ENCODE measurements at regions not wholly inside any gene's neighbourhood (a gene's known extent, or its start where the extent isn't known, plus 50 kb on each side); places are given as distances from the start of the nearest gene placed in this dataset.

DNA sequence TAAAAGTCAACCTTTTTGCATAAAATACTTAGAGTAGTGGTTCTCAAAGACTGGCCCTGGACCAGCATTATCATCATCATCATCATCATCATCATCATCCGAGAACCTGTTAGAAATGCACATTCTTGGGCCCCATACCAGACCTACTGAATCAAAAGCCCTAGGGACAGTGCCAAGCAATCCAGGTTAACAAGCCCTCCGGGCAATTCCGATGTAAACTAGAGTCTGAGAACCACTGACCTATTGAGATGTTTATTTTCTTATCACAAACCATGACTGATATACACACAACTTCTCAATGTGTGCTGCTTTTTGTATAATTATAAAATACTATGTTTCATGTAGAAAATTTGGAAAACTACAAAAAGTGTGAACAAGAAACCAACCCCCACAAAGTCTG is 133.4 kb upstream of the GATB start:
- TF ChIP-seq SIN3A (IDR thresholded peaks at IDR 0.05; ENCODE audit: borderline replicate concordance, insufficient read depth, low read length) (no peak), POLR2AphosphoS5 (IDR thresholded peaks at IDR 0.05; ENCODE audit: low read depth, low read length) (no peak), TAF1 (IDR thresholded peaks at IDR 0.05; ENCODE audit: borderline replicate concordance, insufficient read depth, low read length) (no peak)

DNA sequence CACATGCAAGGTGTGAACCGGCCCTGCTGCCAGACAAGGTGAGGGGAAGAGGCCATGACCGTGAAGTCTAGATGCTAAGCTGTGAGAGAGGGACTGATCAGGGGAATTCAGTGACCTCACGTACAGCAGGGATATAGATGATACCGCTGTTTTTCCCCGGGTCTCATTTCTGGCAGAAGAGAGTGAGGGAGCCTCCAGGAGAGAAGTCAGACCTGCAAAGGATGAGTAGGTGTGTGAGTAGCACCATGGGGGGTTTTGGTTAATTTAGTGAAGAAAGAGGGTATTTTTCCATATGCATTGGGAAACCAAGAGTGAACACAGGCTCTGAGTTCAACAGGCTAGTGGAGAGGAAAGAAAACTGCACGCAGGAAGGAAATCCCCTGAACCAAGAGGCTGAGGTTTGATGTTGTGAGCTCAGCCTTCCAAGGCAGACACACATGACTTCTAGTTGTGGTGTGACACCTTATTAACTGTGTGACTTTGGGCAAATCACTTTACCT is 127.6 kb upstream of the GATB start:
- TF ChIP-seq SIN3A (IDR thresholded peaks at IDR 0.05; ENCODE audit: borderline replicate concordance, insufficient read depth, low read length) = no peak
- no peak for TF ChIP-seq POLR2AphosphoS5 (IDR thresholded peaks at IDR 0.05; ENCODE audit: low read depth, low read length)
- TF ChIP-seq FOXP2 (optimal IDR thresholded peaks at IDR 0.05; ENCODE audit: borderline replicate concordance, extremely low read depth, extremely low read length, insufficient read depth) = no peak
- TF ChIP-seq TAF1 (IDR thresholded peaks at IDR 0.05; ENCODE audit: borderline replicate concordance, insufficient read depth, low read length) = no peak
- TF ChIP-seq, protein P1, sequence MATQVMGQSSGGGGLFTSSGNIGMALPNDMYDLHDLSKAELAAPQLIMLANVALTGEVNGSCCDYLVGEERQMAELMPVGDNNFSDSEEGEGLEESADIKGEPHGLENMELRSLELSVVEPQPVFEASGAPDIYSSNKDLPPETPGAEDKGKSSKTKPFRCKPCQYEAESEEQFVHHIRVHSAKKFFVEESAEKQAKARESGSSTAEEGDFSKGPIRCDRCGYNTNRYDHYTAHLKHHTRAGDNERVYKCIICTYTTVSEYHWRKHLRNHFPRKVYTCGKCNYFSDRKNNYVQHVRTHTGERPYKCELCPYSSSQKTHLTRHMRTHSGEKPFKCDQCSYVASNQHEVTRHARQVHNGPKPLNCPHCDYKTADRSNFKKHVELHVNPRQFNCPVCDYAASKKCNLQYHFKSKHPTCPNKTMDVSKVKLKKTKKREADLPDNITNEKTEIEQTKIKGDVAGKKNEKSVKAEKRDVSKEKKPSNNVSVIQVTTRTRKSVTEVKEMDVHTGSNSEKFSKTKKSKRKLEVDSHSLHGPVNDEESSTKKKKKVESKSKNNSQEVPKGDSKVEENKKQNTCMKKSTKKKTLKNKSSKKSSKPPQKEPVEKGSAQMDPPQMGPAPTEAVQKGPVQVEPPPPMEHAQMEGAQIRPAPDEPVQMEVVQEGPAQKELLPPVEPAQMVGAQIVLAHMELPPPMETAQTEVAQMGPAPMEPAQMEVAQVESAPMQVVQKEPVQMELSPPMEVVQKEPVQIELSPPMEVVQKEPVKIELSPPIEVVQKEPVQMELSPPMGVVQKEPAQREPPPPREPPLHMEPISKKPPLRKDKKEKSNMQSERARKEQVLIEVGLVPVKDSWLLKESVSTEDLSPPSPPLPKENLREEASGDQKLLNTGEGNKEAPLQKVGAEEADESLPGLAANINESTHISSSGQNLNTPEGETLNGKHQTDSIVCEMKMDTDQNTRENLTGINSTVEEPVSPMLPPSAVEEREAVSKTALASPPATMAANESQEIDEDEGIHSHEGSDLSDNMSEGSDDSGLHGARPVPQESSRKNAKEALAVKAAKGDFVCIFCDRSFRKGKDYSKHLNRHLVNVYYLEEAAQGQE (IDR thresholded peaks at IDR 0.05; ENCODE audit: insufficient read depth in 1 of 2, low read depth in 2 of 2, low read length in 2 of 2) = no peak

DNA sequence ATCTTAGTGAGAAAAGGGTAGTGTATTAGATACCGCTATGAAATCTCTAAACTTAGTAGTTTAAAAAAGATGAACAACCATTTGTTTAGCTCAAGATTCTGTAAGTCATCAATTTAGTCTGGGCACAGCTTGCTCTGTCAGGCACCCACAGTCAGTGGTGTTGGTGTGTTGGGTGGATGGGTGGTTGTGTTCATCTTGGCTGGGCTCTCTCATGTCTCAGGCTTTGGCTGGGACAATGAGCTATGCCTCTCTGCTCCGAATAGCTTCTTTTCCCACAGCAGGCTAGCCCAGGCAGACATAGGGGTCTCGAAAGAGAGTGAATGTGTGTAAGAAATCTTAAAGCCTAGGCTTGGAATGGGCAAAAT is 127.0 kb upstream of the GATB start:
- no peak for TF ChIP-seq FOXP2 (optimal IDR thresholded peaks at IDR 0.05; ENCODE audit: borderline replicate concordance, extremely low read depth, extremely low read length, insufficient read depth)
- TF ChIP-seq TAF1 (IDR thresholded peaks at IDR 0.05; ENCODE audit: borderline replicate concordance, insufficient read depth, low read length) = no peak
- TF ChIP-seq, protein P1 (IDR thresholded peaks at IDR 0.05; ENCODE audit: insufficient read depth in 1 of 2, low read depth in 2 of 2, low read length in 2 of 2) = no peak
- TF ChIP-seq SIN3A (IDR thresholded peaks at IDR 0.05; ENCODE audit: borderline replicate concordance, insufficient read depth, low read length) = no peak
- TF ChIP-seq POLR2AphosphoS5 (IDR thresholded peaks at IDR 0.05; ENCODE audit: low read depth, low read length) = no peak

DNA sequence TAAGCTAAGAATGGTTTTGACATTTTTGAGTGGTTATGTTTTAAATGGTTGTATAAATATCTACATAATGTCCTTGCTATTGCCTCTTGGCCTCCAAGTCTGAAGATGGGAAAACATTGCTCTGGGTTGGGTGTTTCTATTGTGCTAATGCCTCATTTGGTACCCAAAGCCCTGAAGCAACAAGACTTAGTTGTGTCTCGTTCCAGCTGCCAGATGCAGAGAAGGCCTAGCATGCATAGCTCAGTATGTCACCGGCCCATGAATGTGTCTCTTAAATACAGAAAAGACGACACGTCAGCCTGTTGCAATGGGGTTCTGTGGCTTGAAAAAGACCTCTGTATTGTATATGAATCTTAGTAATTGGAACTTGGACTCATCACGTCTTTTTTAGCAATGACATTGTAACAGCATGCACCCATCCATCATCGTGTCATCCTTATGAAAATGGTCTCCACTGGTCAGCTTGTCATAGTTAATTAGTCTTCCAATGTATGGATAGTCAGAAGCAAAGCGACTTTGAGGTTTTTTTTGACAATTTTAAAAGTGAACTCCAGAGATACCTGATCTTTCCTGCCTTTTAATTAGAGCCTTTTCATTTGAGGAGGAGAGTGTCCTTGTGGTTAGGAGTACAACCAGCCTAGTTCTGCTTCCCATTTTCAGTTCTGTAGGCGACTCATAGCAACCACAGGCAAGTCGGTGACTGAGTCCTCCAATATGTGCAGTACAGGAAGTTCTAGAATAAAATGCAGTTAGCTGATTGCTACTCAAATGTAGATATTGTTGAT is 126.4 kb upstream of the GATB start:
- TF ChIP-seq SIN3A (IDR thresholded peaks at IDR 0.05; ENCODE audit: borderline replicate concordance, insufficient read depth, low read length) = no peak
- TF ChIP-seq FOXP2 (optimal IDR thresholded peaks at IDR 0.05; ENCODE audit: borderline replicate concordance, extremely low read depth, extremely low read length, insufficient read depth) = no peak
- TF ChIP-seq TAF1 (IDR thresholded peaks at IDR 0.05; ENCODE audit: borderline replicate concordance, insufficient read depth, low read length) = no peak
- no peak for TF ChIP-seq POLR2AphosphoS5 (IDR thresholded peaks at IDR 0.05; ENCODE audit: low read depth, low read length)
- TF ChIP-seq, protein P1 (IDR thresholded peaks at IDR 0.05; ENCODE audit: insufficient read depth in 1 of 2, low read depth in 2 of 2, low read length in 2 of 2) = no peak

DNA sequence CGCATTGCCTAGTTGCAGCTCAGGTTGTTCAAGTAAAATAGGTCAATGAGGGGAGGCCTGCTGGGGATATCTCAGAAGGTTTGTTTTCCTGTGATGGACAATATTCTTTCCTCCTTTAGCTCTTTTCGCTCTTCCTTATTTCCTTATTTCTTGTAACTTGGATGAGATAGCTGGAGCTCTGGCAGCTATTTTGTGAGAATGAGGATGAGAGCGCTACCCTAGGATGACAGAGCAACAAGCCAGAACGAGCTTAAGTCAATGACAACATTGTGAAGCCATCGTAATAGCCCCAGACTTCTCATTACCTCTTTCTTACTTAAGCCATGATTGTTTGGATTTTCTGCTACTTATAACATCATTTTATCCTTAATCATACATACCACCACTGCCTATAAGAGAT is 124.3 kb upstream of the GATB start:
- TF ChIP-seq SIN3A (IDR thresholded peaks at IDR 0.05; ENCODE audit: borderline replicate concordance, insufficient read depth, low read length) = no peak
- TF ChIP-seq, protein P1 (IDR thresholded peaks at IDR 0.05; ENCODE audit: insufficient read depth in 1 of 2, low read depth in 2 of 2, low read length in 2 of 2) = no peak
- TF ChIP-seq POLR2AphosphoS5 (IDR thresholded peaks at IDR 0.05; ENCODE audit: low read depth, low read length) = no peak

Data from PFSK-1 (cell line).